Right lobe of liver (tissue), 6 donors: ENCODE measurements at regions not wholly inside any gene's neighbourhood (a gene's known extent, or its start where the extent isn't known, plus 50 kb on each side); places are given as distances from the start of the nearest gene placed in this dataset.

Experiments
- ATAC-seq, 4 donors: fragments of 200-7000 bp; cut with Tn5 transposase; one replicate each; pipeline ENCODE4 v1.9.1; 2020; ENCODE audit warnings: mild to moderate bottlenecking in 4 of 4, moderate library complexity in 4 of 4
- DNase-seq, 3 donors: peaks; one replicate each; pipeline ENCODE4 v3.0.0-alpha.2; 2020
- H3K27ac ChIP-seq, 3 donors: fragments of 200-600 bp; one replicate each; pipeline ENCODE4 v1.8.0; 2022
- H3K27me3 ChIP-seq, 2 donors: fragments of 200-600 bp; one replicate each; pipeline ENCODE4 v1.8.0; 2022
- H3K36me3 ChIP-seq, 4 donors: fragments of 200-600 bp; sonication (generic) in 1 of 4; one replicate each; pipeline versions ENCODE4 v1.5.1 to v1.8.0; 2017 to 2022; ENCODE audit warnings: control low read depth in 1 of 4
- H3K4me1 ChIP-seq, 4 donors: fragments of 200-600 bp; sonication (generic) in 1 of 4; one replicate each; pipeline versions ENCODE4 v1.5.1 to v1.8.0; 2017 to 2022; ENCODE audit warnings: control low read depth in 1 of 4
- H3K4me3 ChIP-seq, 3 donors: fragments of 200-600 bp; one replicate each; pipeline ENCODE4 v1.8.0; 2022
- H3K9me3 ChIP-seq, 4 donors: fragments of 200-600 bp; sonication (generic) in 1 of 4; one replicate each; pipeline versions ENCODE4 v1.5.1 to v1.8.0; 2017 to 2022; ENCODE audit warnings: control low read depth in 1 of 4
- POLR2A ChIP-seq: fragments of 450-650 bp; IDR thresholded peaks from one replicate; pipeline ENCODE4 v1.6.1; 2017; ENCODE audit warnings: antibody characterized with exemption, mild to moderate bottlenecking
- WGBS: methylation state at CpG from one replicate; pipeline ENCODE4 v1.1.6; 2018; ENCODE audit warnings: low coverage, low lambda C conversion rate; ENCODE audit not compliant: insufficient coverage; ENCODE audit errors: missing lambda C conversion rate; 5-methylcytosine and 5-hydroxymethylcytosine counted together
- intact Hi-C, 2 donors: fragments of 100-400 bp; cut with DNase I; formaldehyde crosslinking; loops; one replicate each; pipeline versions ENCODE4 v1.11.2 to v1.14.1; 2022
- TF ChIP-seq, protein P1 (sequence below), 4 donors: fragments of 200-600 bp in 3 of 4; fragments of 450-650 bp in 1 of 4; IDR thresholded peaks; one replicate each; pipeline versions ENCODE4 v1.5.1 to v1.8.0; 2016 to 2022; ENCODE audit warnings: antibody characterized with exemption in 4 of 4, mild to moderate bottlenecking in 2 of 4
- donor health status: DM: no; HTN: yes; CAD: no.
- donor health status: DM: no; HTN: no; CAD: no.
- donor health status: DM: no; HTN: no; CAD: no.
- donor health status: DM: no; HTN: yes; CAD: no.
- donor health status: DM: no; HTN: yes; CAD: no.

- Histone ChIP-seq H3K27ac (no peak overlapping the region), H3K27me3 (no peaks in the 10 kb centered on the region), H3K36me3 (no peaks in the 10 kb centered on the region), H3K9me3 (no peaks in the 10 kb centered on the region), H3K4me1 (no peaks in the 10 kb centered on the region), H3K4me3 (no peak overlapping the region)
- no peak for DNase-seq
- intact Hi-C loops, result no loop called here
- ATAC-seq, result no peak
- no peak for TF ChIP-seq POLR2A
- TF ChIP-seq, protein P1, sequence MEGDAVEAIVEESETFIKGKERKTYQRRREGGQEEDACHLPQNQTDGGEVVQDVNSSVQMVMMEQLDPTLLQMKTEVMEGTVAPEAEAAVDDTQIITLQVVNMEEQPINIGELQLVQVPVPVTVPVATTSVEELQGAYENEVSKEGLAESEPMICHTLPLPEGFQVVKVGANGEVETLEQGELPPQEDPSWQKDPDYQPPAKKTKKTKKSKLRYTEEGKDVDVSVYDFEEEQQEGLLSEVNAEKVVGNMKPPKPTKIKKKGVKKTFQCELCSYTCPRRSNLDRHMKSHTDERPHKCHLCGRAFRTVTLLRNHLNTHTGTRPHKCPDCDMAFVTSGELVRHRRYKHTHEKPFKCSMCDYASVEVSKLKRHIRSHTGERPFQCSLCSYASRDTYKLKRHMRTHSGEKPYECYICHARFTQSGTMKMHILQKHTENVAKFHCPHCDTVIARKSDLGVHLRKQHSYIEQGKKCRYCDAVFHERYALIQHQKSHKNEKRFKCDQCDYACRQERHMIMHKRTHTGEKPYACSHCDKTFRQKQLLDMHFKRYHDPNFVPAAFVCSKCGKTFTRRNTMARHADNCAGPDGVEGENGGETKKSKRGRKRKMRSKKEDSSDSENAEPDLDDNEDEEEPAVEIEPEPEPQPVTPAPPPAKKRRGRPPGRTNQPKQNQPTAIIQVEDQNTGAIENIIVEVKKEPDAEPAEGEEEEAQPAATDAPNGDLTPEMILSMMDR (IDR thresholded peaks at IDR 0.05), result no peak
- WGBS, result 47% methylated on average over 2 of the region's 2 CpGs
Measured at GRCh38 chr5:97937846-97938245, 754.8 kb upstream of the RIOK2 start.

GRCh38 chr5:97943036-97943435 is 760.0 kb upstream of the RIOK2 start:
- TF ChIP-seq POLR2A, result no peak
- TF ChIP-seq, protein P1 (IDR thresholded peaks at IDR 0.05), result no peak
- Histone ChIP-seq H3K4me3 (no peak overlapping the region), H3K36me3 (no peaks in the 10 kb centered on the region), H3K27ac (no peak overlapping the region), H3K27me3 (no peaks in the 10 kb centered on the region), H3K4me1 (no peaks in the 10 kb centered on the region), H3K9me3 (no peaks in the 10 kb centered on the region)
- DNase-seq, result no peak
- intact Hi-C loops, result no loop called here
- ATAC-seq, result no peak

GRCh38 chr5:97951139-97951538 is 768.1 kb upstream of the RIOK2 start:
- ATAC-seq, result no peak
- DNase-seq, result no peak
- no peaks in the 10 kb centered on the region for H3K9me3 ChIP-seq
- H3K4me1 ChIP-seq, result no peaks in the 10 kb centered on the region
- no peak overlapping the region for H3K27ac ChIP-seq
- H3K27me3 ChIP-seq, result no peaks in the 10 kb centered on the region
- 71% methylated on average over 2 of the region's 2 CpGs for WGBS
- TF ChIP-seq, protein P1 (IDR thresholded peaks at IDR 0.05), result no peak
- TF ChIP-seq POLR2A, result no peak
- no peaks in the 10 kb centered on the region for H3K36me3 ChIP-seq
- no peak overlapping the region for H3K4me3 ChIP-seq
- intact Hi-C loops, result no loop called here

GRCh38 chr5:97955450-97955849 is 772.4 kb upstream of the RIOK2 start:
- intact Hi-C loops, result no loop called here
- no peak for TF ChIP-seq POLR2A
- TF ChIP-seq, protein P1 (IDR thresholded peaks at IDR 0.05), result no peak
- Histone ChIP-seq H3K4me3 (no peak overlapping the region), H3K27me3 (no peaks in the 10 kb centered on the region), H3K9me3 (no peaks in the 10 kb centered on the region), H3K27ac (no peak overlapping the region), H3K36me3 (no peaks in the 10 kb centered on the region), H3K4me1 (no peaks in the 10 kb centered on the region)
- no CpG with 5 or more reads among the region's 1 CpG for WGBS
- ATAC-seq, result no peak
- DNase-seq, result no peak

DNA sequence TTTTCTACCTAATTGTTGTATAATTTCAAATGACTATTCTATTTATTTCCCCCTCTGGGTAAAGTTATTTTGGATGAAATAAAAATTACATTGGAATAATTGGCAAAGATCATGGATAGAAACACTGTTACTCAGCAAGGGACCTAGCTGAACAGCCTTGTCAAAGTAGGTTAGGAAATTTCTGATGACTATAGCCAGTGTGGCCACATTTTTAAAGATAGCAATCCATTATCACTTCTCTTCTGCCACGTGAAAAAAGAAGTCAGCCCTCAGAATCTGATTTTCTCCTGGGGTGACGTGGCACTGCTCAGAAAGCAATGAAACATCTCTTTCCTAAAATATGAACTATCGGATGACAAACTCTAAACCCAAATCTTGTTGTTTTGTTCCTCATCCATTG is 784.2 kb upstream of the RIOK2 start:
- no peaks in the 10 kb centered on the region for H3K27me3 ChIP-seq
- no peaks in the 10 kb centered on the region for H3K36me3 ChIP-seq
- H3K4me3 ChIP-seq, result no peak overlapping the region
- WGBS, result 40% methylated on average over 3 of the region's 3 CpGs
- no peaks in the 10 kb centered on the region for H3K4me1 ChIP-seq
- no peak for ATAC-seq
- no peak overlapping the region for H3K27ac ChIP-seq
- intact Hi-C loops, result no loop called here
- TF ChIP-seq POLR2A, result no peak
- TF ChIP-seq, protein P1 (IDR thresholded peaks at IDR 0.05), result no peak
- H3K9me3 ChIP-seq, result no peaks in the 10 kb centered on the region
- DNase-seq, result no peak
